Astrocyte (in vitro differentiated cells and primary cell): ENCODE measurements at regions not wholly inside any gene's neighbourhood (a gene's known extent, or its start where the extent isn't known, plus 50 kb on each side); places are given as distances from the start of the nearest gene placed in this dataset.

Experiments used
- DNase-seq: peaks from one replicate; pipeline ENCODE4 v3.0.0-alpha.2; 2010; ENCODE audit warnings: low read depth
- FAIRE-seq: peaks from 2 replicates; lab custom pipeline; 2011; peaks lifted over from hg19 to GRCh38; lab: Jason Lieb, UNC
- H2AFZ ChIP-seq: 2 replicates; pipeline ENCODE4 v1.6.0; 2012; ENCODE audit warnings: low read depth, low read length, inconsistent platforms
- H3K27ac ChIP-seq: 2 replicates; pipeline ENCODE4 v1.5.1; 2011; ENCODE audit warnings: low read depth, low read length, inconsistent platforms
- H3K27me3 ChIP-seq: 2 replicates; pipeline ENCODE4 v1.6.0; 2011; ENCODE audit warnings: low read length, inconsistent platforms; ENCODE audit not compliant: insufficient read depth
- H3K36me3 ChIP-seq: 2 replicates; pipeline ENCODE4 v1.5.1; 2011; ENCODE audit warnings: low read length, inconsistent platforms; ENCODE audit not compliant: insufficient read depth
- H3K4me1 ChIP-seq: 2 replicates; pipeline ENCODE4 v1.5.1; 2011; ENCODE audit warnings: low read length, inconsistent platforms; ENCODE audit not compliant: insufficient read depth
- H3K4me2 ChIP-seq: 2 replicates; pipeline ENCODE4 v1.6.0; 2012; ENCODE audit warnings: low read length, inconsistent platforms
- H3K4me3 ChIP-seq: 2 replicates; pipeline ENCODE4 v1.5.1; 2011; ENCODE audit warnings: low read depth, mild to moderate bottlenecking, low read length, inconsistent platforms; ENCODE audit not compliant: insufficient read depth
- H3K79me2 ChIP-seq: 2 replicates; pipeline ENCODE4 v1.6.0; 2012; ENCODE audit warnings: mild to moderate bottlenecking, low read length, inconsistent platforms; ENCODE audit not compliant: insufficient read depth
- H3K9ac ChIP-seq: 2 replicates; pipeline ENCODE4 v1.6.0; 2012; ENCODE audit warnings: mild to moderate bottlenecking, low read length, inconsistent platforms
- H3K9me3 ChIP-seq: 2 replicates; pipeline ENCODE4 v1.5.1; 2012; ENCODE audit warnings: low read depth, mild to moderate bottlenecking, low read length, inconsistent platforms; ENCODE audit not compliant: insufficient read depth
- H4K20me1 ChIP-seq: 2 replicates; pipeline ENCODE4 v1.6.0; 2012; ENCODE audit warnings: low read length, inconsistent platforms; ENCODE audit not compliant: insufficient read depth
- H3K27ac Mint-ChIP-seq: one replicate; pipeline ENCODE4 v1.8.0; 2021; ENCODE audit warnings: mild to moderate bottlenecking, mixed read lengths; ENCODE audit not compliant: unreplicated experiment
- H3K27me3 Mint-ChIP-seq: one replicate; pipeline ENCODE4 v1.8.0; 2021; ENCODE audit warnings: low read depth, mixed read lengths; ENCODE audit not compliant: unreplicated experiment
- H3K36me3 Mint-ChIP-seq: one replicate; pipeline ENCODE4 v1.8.0; 2021; ENCODE audit warnings: low read depth, mixed read lengths; ENCODE audit not compliant: unreplicated experiment
- H3K4me1 Mint-ChIP-seq: one replicate; pipeline ENCODE4 v1.8.0; 2021; ENCODE audit warnings: low read depth, mixed read lengths; ENCODE audit not compliant: unreplicated experiment
- H3K4me3 Mint-ChIP-seq: one replicate; pipeline ENCODE4 v1.8.0; 2021; ENCODE audit warnings: mild to moderate bottlenecking, moderate library complexity, mixed read lengths; ENCODE audit not compliant: unreplicated experiment
- H3K9me3 Mint-ChIP-seq: one replicate; pipeline ENCODE4 v1.8.0; 2021; ENCODE audit warnings: mild to moderate bottlenecking, mixed read lengths; ENCODE audit not compliant: unreplicated experiment
- EZH2 ChIP-seq: IDR thresholded peaks from 2 replicates; pipeline ENCODE4 v1.6.1; 2012; ENCODE audit warnings: mild to moderate bottlenecking, low read length, inconsistent platforms; ENCODE audit not compliant: insufficient read depth
- TF ChIP-seq, protein P1 (sequence below): IDR thresholded peaks from 2 replicates; pipeline ENCODE4 v1.5.1; 2011; ENCODE audit warnings: low read depth, mild to moderate bottlenecking, inconsistent platforms, low read length, moderate library complexity; ENCODE audit not compliant: insufficient read depth

DNA sequence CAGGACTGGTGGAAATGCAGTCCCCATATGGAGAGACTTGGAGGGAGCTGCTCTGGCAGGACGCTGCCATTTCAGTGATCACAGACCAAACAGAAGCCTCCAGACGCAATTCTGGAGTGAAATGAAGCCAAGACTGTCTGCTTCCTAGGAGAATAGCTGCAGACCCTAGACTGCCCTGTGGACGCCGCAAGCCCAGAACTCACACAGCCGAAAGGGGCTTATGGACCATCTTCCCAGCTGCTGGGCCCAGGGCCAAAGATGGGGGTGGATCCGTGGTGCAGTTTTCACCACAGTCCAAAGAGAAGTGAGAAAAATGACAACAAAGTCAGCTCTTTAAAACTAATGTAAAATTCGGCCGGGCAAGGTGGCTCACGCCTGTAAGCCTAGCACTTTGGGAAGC is 165.7 kb downstream of the CBLN1 start:
- Histone ChIP-seq H4K20me1 (no peaks in the 10 kb centered on the region), H3K36me3 (no peaks in the 10 kb centered on the region), H2AFZ (no peak overlapping the region), H3K27ac (no peak overlapping the region), H3K27me3 (no peaks in the 10 kb centered on the region), H3K4me3 (no peak overlapping the region), H3K79me2 (no peaks in the 10 kb centered on the region), H3K4me1 (no peaks in the 10 kb centered on the region), H3K9me3 (peaks cover 2% of the 10 kb centered on the region), H3K4me2 (no peak overlapping the region), H3K9ac (no peak overlapping the region)
- FAIRE-seq (no peak), DNase-seq (no peak)
- H3K27me3 Mint-ChIP-seq = peaks cover 18% of the 10 kb centered on the region
- no peaks in the 10 kb centered on the region for H3K36me3 Mint-ChIP-seq
- no peak for TF ChIP-seq EZH2
- TF ChIP-seq, protein P1, sequence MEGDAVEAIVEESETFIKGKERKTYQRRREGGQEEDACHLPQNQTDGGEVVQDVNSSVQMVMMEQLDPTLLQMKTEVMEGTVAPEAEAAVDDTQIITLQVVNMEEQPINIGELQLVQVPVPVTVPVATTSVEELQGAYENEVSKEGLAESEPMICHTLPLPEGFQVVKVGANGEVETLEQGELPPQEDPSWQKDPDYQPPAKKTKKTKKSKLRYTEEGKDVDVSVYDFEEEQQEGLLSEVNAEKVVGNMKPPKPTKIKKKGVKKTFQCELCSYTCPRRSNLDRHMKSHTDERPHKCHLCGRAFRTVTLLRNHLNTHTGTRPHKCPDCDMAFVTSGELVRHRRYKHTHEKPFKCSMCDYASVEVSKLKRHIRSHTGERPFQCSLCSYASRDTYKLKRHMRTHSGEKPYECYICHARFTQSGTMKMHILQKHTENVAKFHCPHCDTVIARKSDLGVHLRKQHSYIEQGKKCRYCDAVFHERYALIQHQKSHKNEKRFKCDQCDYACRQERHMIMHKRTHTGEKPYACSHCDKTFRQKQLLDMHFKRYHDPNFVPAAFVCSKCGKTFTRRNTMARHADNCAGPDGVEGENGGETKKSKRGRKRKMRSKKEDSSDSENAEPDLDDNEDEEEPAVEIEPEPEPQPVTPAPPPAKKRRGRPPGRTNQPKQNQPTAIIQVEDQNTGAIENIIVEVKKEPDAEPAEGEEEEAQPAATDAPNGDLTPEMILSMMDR = no peak
- H3K9me3 Mint-ChIP-seq = no peaks in the 10 kb centered on the region
- H3K4me3 Mint-ChIP-seq = no peak overlapping the region
- H3K27ac Mint-ChIP-seq = no peak overlapping the region
- peaks cover 7% of the 10 kb centered on the region for H3K4me1 Mint-ChIP-seq

DNA sequence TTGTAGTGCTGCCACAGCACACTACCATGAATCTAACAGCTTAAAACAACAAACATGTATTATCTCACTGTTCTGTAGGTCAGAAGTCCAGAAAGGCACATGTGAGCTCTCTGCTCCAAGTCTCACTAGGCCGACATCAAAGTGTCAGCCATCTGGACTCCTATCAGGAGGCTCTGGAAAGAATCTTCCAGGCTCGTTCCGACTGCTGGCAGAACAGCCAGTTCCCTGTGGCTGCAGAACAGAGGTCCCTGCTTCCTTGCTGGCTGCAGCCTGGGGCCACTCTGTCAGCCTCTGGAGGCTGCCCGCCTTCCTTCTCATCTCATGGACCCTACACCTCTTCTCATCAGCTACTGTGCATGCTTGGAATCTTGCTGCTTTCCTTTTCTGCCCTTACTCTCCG is 168.9 kb downstream of the CBLN1 start:
- DNase-seq (no peak), FAIRE-seq (no peak)
- Mint-ChIP-seq H3K27me3 (peaks cover 24% of the 10 kb centered on the region), H3K36me3 (no peaks in the 10 kb centered on the region), H3K27ac (no peak overlapping the region), H3K4me1 (peaks cover 4% of the 10 kb centered on the region), H3K4me3 (no peak overlapping the region), H3K9me3 (no peaks in the 10 kb centered on the region)
- Histone ChIP-seq H3K79me2 (no peaks in the 10 kb centered on the region), H3K4me1 (no peaks in the 10 kb centered on the region), H2AFZ (no peak overlapping the region), H3K27ac (no peak overlapping the region), H3K4me3 (no peak overlapping the region), H3K27me3 (no peaks in the 10 kb centered on the region), H3K9me3 (peaks cover 2% of the 10 kb centered on the region), H3K9ac (no peak overlapping the region), H4K20me1 (no peaks in the 10 kb centered on the region), H3K36me3 (no peaks in the 10 kb centered on the region), H3K4me2 (no peak overlapping the region)
- TF ChIP-seq, protein P1 = no peak
- no peak for TF ChIP-seq EZH2

DNA sequence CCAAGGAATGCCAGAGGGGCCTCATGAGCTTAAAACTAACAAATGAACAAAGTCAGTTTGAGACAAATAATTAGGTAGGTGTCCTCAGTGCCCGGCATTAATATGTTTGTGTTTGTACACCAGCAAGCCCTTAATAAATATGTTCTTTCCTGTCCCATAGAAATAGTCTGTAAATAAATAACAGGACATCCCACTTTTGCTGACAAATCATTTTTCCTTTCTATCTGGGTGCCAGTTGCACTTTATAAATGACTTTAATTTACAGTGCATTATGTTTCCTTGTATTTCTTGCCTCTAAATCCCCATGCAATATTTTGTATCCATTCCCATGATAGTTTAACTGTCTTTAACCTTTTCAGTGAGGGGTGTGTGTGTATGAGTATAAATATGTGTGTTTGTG is 170.3 kb downstream of the CBLN1 start:
- H3K4me2 ChIP-seq = no peak overlapping the region
- no peaks in the 10 kb centered on the region for H3K4me1 ChIP-seq
- no peaks in the 10 kb centered on the region for H3K36me3 ChIP-seq
- no peak for DNase-seq
- Mint-ChIP-seq H3K27me3 (peaks cover 30% of the 10 kb centered on the region), H3K4me1 (no peaks in the 10 kb centered on the region), H3K4me3 (no peak overlapping the region), H3K27ac (no peak overlapping the region), H3K9me3 (no peaks in the 10 kb centered on the region), H3K36me3 (no peaks in the 10 kb centered on the region)
- no peak overlapping the region for H2AFZ ChIP-seq
- H4K20me1 ChIP-seq = no peaks in the 10 kb centered on the region
- no peak for FAIRE-seq
- no peak overlapping the region for H3K9ac ChIP-seq
- TF ChIP-seq, protein P1 = no peak
- no peak for TF ChIP-seq EZH2
- no peaks in the 10 kb centered on the region for H3K9me3 ChIP-seq
- no peak overlapping the region for H3K27ac ChIP-seq
- no peaks in the 10 kb centered on the region for H3K79me2 ChIP-seq
- H3K27me3 ChIP-seq = no peaks in the 10 kb centered on the region
- H3K4me3 ChIP-seq = no peak overlapping the region
